HCT116 (cell line): ENCODE measurements at regions not wholly inside any gene's neighbourhood (a gene's known extent, or its start where the extent isn't known, plus 50 kb on each side); places are given as distances from the start of the nearest gene placed in this dataset.

Source experiments
- ATAC-seq: fragments of 200-7000 bp; cut with Tn5 transposase; 2 replicates; pipeline ENCODE4 v1.9.1; 2020; ENCODE audit warnings: mild to moderate bottlenecking, moderate library complexity
- BruUV-seq: library from RNA; stranded (reverse); fragments of 400-500 nt; replicated peaks from 2 replicates; lab custom pipeline; 2021; lab: Mats Ljungman, UMichigan
- CTCF ChIA-PET: fragments of 300-600 bp; sonication (Branson Sonifier 250); formaldehyde crosslinking; loops from one replicate; lab custom pipeline; 2021; ENCODE audit warnings: antibody characterized with exemption; lab: Charles Lee
- POLR2A ChIA-PET: fragments of 300-600, 350-600 bp; sonication (Branson Sonifier 250); formaldehyde crosslinking; loops from one replicate; lab custom pipeline; 2021; ENCODE audit warnings: antibody characterized with exemption; lab: Charles Lee
- RAD21 ChIA-PET, 2 experiments: fragments of 300-600 bp; sonication (Branson Sonifier 250); formaldehyde crosslinking; loops; one replicate each; lab custom pipeline; 2023; ENCODE audit warnings: low total read pairs in 2 of 2; ENCODE audit not compliant: uncharacterized antibody in 2 of 2, unreplicated experiment in 2 of 2, low non-redundant PET in 1 of 2; lab: Charles Lee
- DNase-seq: peaks from one replicate; pipeline ENCODE4 v3.0.0-alpha.2; 2010; ENCODE audit warnings: low read depth, low spot score
- H2AFZ ChIP-seq: fragments of 200-600 bp; shearing (Covaris generic), sonication (generic); 2 replicates; pipeline ENCODE4 v1.6.1; 2017; ENCODE audit warnings: low read depth, mixed run types, mixed read lengths, antibody characterized with exemption, low read length; ENCODE audit not compliant: poor library complexity, severe bottlenecking
- H3K27ac ChIP-seq: 2 replicates; pipeline ENCODE4 v1.5.1; 2012; ENCODE audit warnings: low read depth, low read length
- H3K27me3 ChIP-seq: fragments of 200-600 bp; sonication (generic); 2 replicates; pipeline ENCODE4 v1.6.1; 2016; ENCODE audit warnings: mixed run types, low read length, mixed read lengths; ENCODE audit not compliant: insufficient read depth
- H3K36me3 ChIP-seq, 2 experiments: fragments of 200-500 bp in 1 of 2; fragments of 200-600 bp in 1 of 2; sonication (Bioruptor generic) in 1 of 2; sonication (generic) in 1 of 2; 2 replicates each; pipeline versions ENCODE4 v1.5.1 to v1.6.1; 2014 to 2016; ENCODE audit warnings: low read length in 2 of 2, inconsistent platforms in 1 of 2, mixed read lengths in 1 of 2, mixed run types in 1 of 2; ENCODE audit not compliant: insufficient read depth in 2 of 2, control insufficient read depth in 1 of 2
- H3K4me1 ChIP-seq, 2 experiments: fragments of 200-600 bp in 1 of 2; sonication (generic) in 1 of 2; 2 replicates each; pipeline versions ENCODE4 v1.5.1 to v1.6.1; 2012 to 2017; ENCODE audit warnings: low read length in 2 of 2, inconsistent platforms in 1 of 2, mild to moderate bottlenecking in 1 of 2, mixed read lengths in 1 of 2, mixed run types in 1 of 2, moderate library complexity in 1 of 2; ENCODE audit not compliant: insufficient read depth in 2 of 2, control insufficient read depth in 1 of 2
- H3K4me2 ChIP-seq: fragments of 200-600 bp; sonication (generic); 2 replicates; pipeline ENCODE4 v1.6.1; 2017; ENCODE audit warnings: mixed run types, low read length, mixed read lengths
- H3K4me3 ChIP-seq, 2 experiments: fragments of 200-600 bp in 1 of 2; sonication (generic) in 1 of 2; replicated peaks in 1 of 2; 2 replicates each; pipeline ENCODE4 v1.5.1; 2011 to 2016; ENCODE audit warnings: low read length in 2 of 2, control low read depth in 1 of 2, low read depth in 1 of 2, mild to moderate bottlenecking in 1 of 2, mixed read lengths in 1 of 2, mixed run types in 1 of 2
- H3K79me2 ChIP-seq: fragments of 200-600 bp; sonication (generic); 2 replicates; pipeline ENCODE4 v1.6.1; 2017; ENCODE audit warnings: mild to moderate bottlenecking, mixed run types, low read length, moderate library complexity, mixed read lengths; ENCODE audit not compliant: insufficient read depth
- H3K9ac ChIP-seq: fragments of 200-600 bp; sonication (generic); 2 replicates; pipeline ENCODE4 v1.6.1; 2016; ENCODE audit warnings: low read length, mixed read lengths
- H3K9me2 ChIP-seq: fragments of 200-600 bp; sonication (generic), shearing (Covaris generic); 2 replicates; pipeline ENCODE4 v1.6.1; 2017; ENCODE audit warnings: mixed run types, mild to moderate bottlenecking, moderate library complexity; ENCODE audit not compliant: insufficient read depth
- H3K9me3 ChIP-seq, 2 experiments: fragments of 200-500 bp in 1 of 2; fragments of 200-600 bp in 1 of 2; sonication (Bioruptor generic) in 1 of 2; sonication (generic) in 1 of 2; 2 replicates each; pipeline ENCODE4 v1.6.1; 2014 to 2017; ENCODE audit warnings: low read length in 2 of 2, mixed read lengths in 2 of 2, inconsistent platforms in 1 of 2, low read depth in 1 of 2, mild to moderate bottlenecking in 1 of 2, mixed run types in 1 of 2, moderate library complexity in 1 of 2; ENCODE audit not compliant: control insufficient read depth in 1 of 2, insufficient read depth in 1 of 2
- H4K20me1 ChIP-seq: fragments of 200-600 bp; sonication (generic), shearing (Covaris generic); 2 replicates; pipeline ENCODE4 v1.6.1; 2017; ENCODE audit warnings: mixed run types, mild to moderate bottlenecking, moderate library complexity; ENCODE audit not compliant: insufficient read depth
- ATF3 ChIP-seq: IDR thresholded peaks from 2 replicates; pipeline ENCODE4 v1.6.1; 2012
- CBX3 ChIP-seq: IDR thresholded peaks from 2 replicates; pipeline ENCODE4 v1.6.1; 2012; ENCODE audit warnings: low read depth
- ELF1 ChIP-seq: IDR thresholded peaks from 2 replicates; pipeline ENCODE4 v1.6.1; 2012; ENCODE audit warnings: low read depth, borderline replicate concordance
- EZH2 ChIP-seq: fragments of 200-600 bp; sonication (generic); IDR thresholded peaks from 2 replicates; pipeline ENCODE4 v1.6.1; 2017; ENCODE audit warnings: antibody characterized with exemption, mixed run types
- EZH2phosphoT487 ChIP-seq: fragments of 200-600 bp; IDR thresholded peaks from 2 replicates; pipeline ENCODE4 v1.6.1; 2018; ENCODE audit warnings: antibody characterized with exemption, borderline replicate concordance
- JUND ChIP-seq: IDR thresholded peaks from 2 replicates; pipeline ENCODE4 v1.6.1; 2012
- POLR2AphosphoS5 ChIP-seq: IDR thresholded peaks from 2 replicates; pipeline ENCODE4 v1.6.1; 2011; ENCODE audit warnings: mild to moderate bottlenecking, low read depth, low read length, moderate library complexity
- RAD21 ChIP-seq: IDR thresholded peaks from 2 replicates; pipeline ENCODE4 v1.6.1; 2012; ENCODE audit warnings: low read depth, mild to moderate bottlenecking
- SIN3A ChIP-seq: IDR thresholded peaks from 2 replicates; pipeline ENCODE4 v1.6.1; 2012; ENCODE audit warnings: low read depth
- TCF7L2 ChIP-seq: IDR thresholded peaks from 2 replicates; pipeline ENCODE4 v1.7.0; 2011; ENCODE audit warnings: borderline replicate concordance, inconsistent platforms; ENCODE audit not compliant: insufficient read depth, insufficient read length; ENCODE audit errors: extremely low read depth
- YY1 ChIP-seq: IDR thresholded peaks from 2 replicates; pipeline ENCODE4 v1.6.1; 2011; ENCODE audit warnings: low read length, low read depth, moderate library complexity, mild to moderate bottlenecking; ENCODE audit not compliant: insufficient replicate concordance; ENCODE audit errors: extremely low read depth
- ZBTB33 ChIP-seq: IDR thresholded peaks from 2 replicates; pipeline ENCODE4 v1.6.1; 2011; ENCODE audit warnings: mild to moderate bottlenecking, low read length, moderate library complexity; ENCODE audit not compliant: insufficient replicate concordance; ENCODE audit errors: extremely low read depth
- ZFX ChIP-seq: fragments of 450-650 bp; IDR thresholded peaks from 2 replicates; pipeline ENCODE4 v1.6.1; 2017
- ZNF274 ChIP-seq: fragments of 200-500 bp; sonication (Bioruptor generic); IDR thresholded peaks from 2 replicates; pipeline ENCODE4 v1.6.1; 2014; ENCODE audit warnings: mild to moderate bottlenecking, low read depth, low read length, inconsistent platforms
- intact Hi-C: fragments of 100-400 bp; cut with micrococcal nuclease; formaldehyde crosslinking; loops from 2 replicates; pipeline ENCODE4 v1.10.0; 2022

- Histone ChIP-seq H3K36me3 (no peaks in the 10 kb centered on the region), H3K9me3 (no peaks in the 10 kb centered on the region; a peak in 1 of 4 replicates), H4K20me1 (no peaks in the 10 kb centered on the region), H3K4me3 (no peak overlapping the region), H3K27ac (no peak overlapping the region), H3K4me1 (no peaks in the 10 kb centered on the region), H3K79me2 (no peaks in the 10 kb centered on the region), H3K27me3 (peaks cover 34% of the 10 kb centered on the region), H3K9ac (no peak overlapping the region), H2AFZ (no peak overlapping the region), H3K4me2 (no peak overlapping the region), H3K9me2 (no peaks in the 10 kb centered on the region; the same call in 1 of the 2 replicates)
- ChIA-PET RAD21 (no interaction called here), CTCF (no interaction called here), POLR2A (no interaction called here)
- DNase-seq = no peak
- no peak for TF ChIP-seq SIN3A
- no peak for TF ChIP-seq TCF7L2
- TF ChIP-seq POLR2AphosphoS5 = no peak
- no peak for TF ChIP-seq EZH2phosphoT487
- no peak for TF ChIP-seq ELF1
- intact Hi-C loops = no loop called here
- BruUV-seq = no TSS peak
- ATAC-seq = no peak
Observed at GRCh38 chr16:47991491-47991890, 164.3 kb downstream of the ABCC12 start.

- Histone ChIP-seq H3K4me3 (no peak overlapping the region), H3K27me3 (peaks cover 42% of the 10 kb centered on the region), H3K4me2 (no peak overlapping the region), H3K27ac (no peak overlapping the region), H3K4me1 (no peaks in the 10 kb centered on the region), H3K9ac (no peak overlapping the region), H3K36me3 (no peaks in the 10 kb centered on the region), H4K20me1 (no peaks in the 10 kb centered on the region), H2AFZ (no peak overlapping the region), H3K9me2 (no peaks in the 10 kb centered on the region; the same call in 1 of the 2 replicates), H3K9me3 (no peaks in the 10 kb centered on the region; a peak in 1 of 4 replicates), H3K79me2 (no peaks in the 10 kb centered on the region)
- DNase-seq (no peak), ATAC-seq (no peak)
- RAD21 ChIA-PET = no interaction called here
- BruUV-seq = no TSS peak
- POLR2A ChIA-PET = no interaction called here
- intact Hi-C loops = no loop called here
- CTCF ChIA-PET = no interaction called here
- no peak for TF ChIP-seq TCF7L2
- no peak for TF ChIP-seq ZNF274
- no peak for TF ChIP-seq ATF3
- TF ChIP-seq ELF1 = no peak
- no peak for TF ChIP-seq YY1
- TF ChIP-seq JUND = no peak
- TF ChIP-seq RAD21 = no peak
- no peak for TF ChIP-seq CBX3
- TF ChIP-seq ZBTB33 = no peak
- no peak for TF ChIP-seq ZFX
- no peak for TF ChIP-seq EZH2
- TF ChIP-seq, all 23 proteins: peak for 0
Observed at GRCh38 chr16:47990676-47991075, 165.1 kb downstream of the ABCC12 start.
